Uterus (tissue), 3 donors: ENCODE measurements at regions not wholly inside any gene's neighbourhood (a gene's known extent, or its start where the extent isn't known, plus 50 kb on each side); places are given as distances from the start of the nearest gene placed in this dataset.

Experiments
- DNase-seq, 2 donors: peaks; one replicate each; pipeline ENCODE4 v3.0.0-alpha.2; 2019 to 2020
- H3K27ac ChIP-seq, 2 donors: fragments of 200-600 bp; sonication (generic); 1 replicate in 1 of 2; 2 replicates in 1 of 2; pipeline ENCODE4 v1.5.1; 2016 to 2018
- H3K27me3 ChIP-seq, 2 donors: fragments of 200-600 bp; sonication (generic); one replicate each; pipeline ENCODE4 v1.5.1; 2018 to 2019; ENCODE audit warnings: control low read depth in 1 of 2
- H3K36me3 ChIP-seq, 2 donors: fragments of 200-600 bp; sonication (generic); one replicate each; pipeline ENCODE4 v1.5.1; 2019; ENCODE audit warnings: control low read depth in 1 of 2
- H3K4me1 ChIP-seq, 2 donors: fragments of 200-600 bp; sonication (generic); one replicate each; pipeline ENCODE4 v1.5.1; 2018 to 2019; ENCODE audit warnings: control low read depth in 1 of 2
- H3K4me3 ChIP-seq, 2 donors: fragments of 200-600 bp; sonication (generic); 1 replicate in 1 of 2; 2 replicates in 1 of 2; pipeline ENCODE4 v1.5.1; 2018 to 2019; ENCODE audit warnings: mild to moderate bottlenecking in 1 of 2
- H3K9me3 ChIP-seq, 2 donors: fragments of 200-600 bp; sonication (generic); one replicate each; pipeline ENCODE4 v1.5.1; 2019; ENCODE audit warnings: control low read depth in 1 of 2
- CTCF ChIP-seq, 4 experiments: fragments of 200-600 bp in 2 of 4; fragments of 450-650 bp in 2 of 4; sonication (generic) in 2 of 4; IDR thresholded peaks; one replicate each; pipeline ENCODE4 v1.5.1; 2016 to 2019; ENCODE audit warnings: antibody characterized with exemption in 4 of 4, mild to moderate bottlenecking in 2 of 4, moderate library complexity in 1 of 4
- POLR2A ChIP-seq, 2 donors: fragments of 450-650 bp; IDR thresholded peaks; one replicate each; pipeline ENCODE4 v1.6.1; 2016; ENCODE audit warnings: antibody characterized with exemption in 2 of 2, mild to moderate bottlenecking in 1 of 2, moderate library complexity in 1 of 2
- intact Hi-C: fragments of 100-400 bp; cut with DNase I; formaldehyde crosslinking; loops from one replicate; pipeline ENCODE4 v1.15.1; 2023; ENCODE audit warnings: low total_unique reads
- donor health status: DM: yes; HTN: yes; CAD: no.

- intact Hi-C loops = no loop called here
- DNase-seq = no peak
- Histone ChIP-seq H3K9me3 (no peaks in the 10 kb centered on the region), H3K27me3 (no peaks in the 10 kb centered on the region), H3K4me3 (no peak overlapping the region), H3K4me1 (no peaks in the 10 kb centered on the region), H3K36me3 (no peaks in the 10 kb centered on the region), H3K27ac (no peak overlapping the region)
- no peak for TF ChIP-seq CTCF (IDR thresholded peaks at IDR 0.05)
- TF ChIP-seq POLR2A (IDR thresholded peaks at IDR 0.05) = no peak
Measured at GRCh38 chr2:133943108-133943507, 310.8 kb upstream of the MGAT5 start.

GRCh38 chr2:133945089-133945488 lies 308.8 kb upstream of the MGAT5 start:
- TF ChIP-seq CTCF (IDR thresholded peaks at IDR 0.05) (no peak), POLR2A (IDR thresholded peaks at IDR 0.05) (no peak)
- Histone ChIP-seq H3K4me3 (no peak overlapping the region), H3K4me1 (no peaks in the 10 kb centered on the region), H3K27ac (no peak overlapping the region), H3K36me3 (no peaks in the 10 kb centered on the region), H3K9me3 (no peaks in the 10 kb centered on the region), H3K27me3 (no peaks in the 10 kb centered on the region)
- DNase-seq = no peak
- intact Hi-C loops = no loop called here

- no peak for DNase-seq
- no peak overlapping the region for H3K4me3 ChIP-seq
- no peaks in the 10 kb centered on the region for H3K27me3 ChIP-seq
- no peaks in the 10 kb centered on the region for H3K36me3 ChIP-seq
- intact Hi-C loops = no loop called here
- H3K4me1 ChIP-seq = no peaks in the 10 kb centered on the region
- TF ChIP-seq POLR2A (IDR thresholded peaks at IDR 0.05) (no peak), CTCF (IDR thresholded peaks at IDR 0.05) (no peak)
- no peak overlapping the region for H3K27ac ChIP-seq
- H3K9me3 ChIP-seq = no peaks in the 10 kb centered on the region
Measured at GRCh38 chr2:133947057-133947456, 306.8 kb upstream of the MGAT5 start.

GRCh38 chr2:133948610-133949290 lies 305.1 kb upstream of the MGAT5 start:
- H3K36me3 ChIP-seq = no peaks in the 10 kb centered on the region
- TF ChIP-seq POLR2A (IDR thresholded peaks at IDR 0.05) = no peak
- TF ChIP-seq CTCF (IDR thresholded peaks at IDR 0.05) = no peak
- no peaks in the 10 kb centered on the region for H3K9me3 ChIP-seq
- intact Hi-C loops = no loop called here
- H3K4me1 ChIP-seq = no peaks in the 10 kb centered on the region
- DNase-seq = no peak
- H3K27me3 ChIP-seq = no peaks in the 10 kb centered on the region
- H3K27ac ChIP-seq = no peak overlapping the region
- H3K4me3 ChIP-seq = no peak overlapping the region

GRCh38 chr2:133949595-133949994 lies 304.3 kb upstream of the MGAT5 start:
- Histone ChIP-seq H3K4me3 (no peak overlapping the region), H3K36me3 (no peaks in the 10 kb centered on the region), H3K4me1 (no peaks in the 10 kb centered on the region), H3K9me3 (no peaks in the 10 kb centered on the region), H3K27ac (no peak overlapping the region), H3K27me3 (no peaks in the 10 kb centered on the region)
- TF ChIP-seq POLR2A (IDR thresholded peaks at IDR 0.05) (no peak), CTCF (IDR thresholded peaks at IDR 0.05) (no peak)
- intact Hi-C loops = no loop called here
- no peak for DNase-seq
